ENCODE measurements at regions not wholly inside any gene's neighbourhood (a gene's known extent, or its start where the extent isn't known, plus 50 kb on each side); places are given as distances from the start of the nearest gene placed in this dataset.

DNA sequence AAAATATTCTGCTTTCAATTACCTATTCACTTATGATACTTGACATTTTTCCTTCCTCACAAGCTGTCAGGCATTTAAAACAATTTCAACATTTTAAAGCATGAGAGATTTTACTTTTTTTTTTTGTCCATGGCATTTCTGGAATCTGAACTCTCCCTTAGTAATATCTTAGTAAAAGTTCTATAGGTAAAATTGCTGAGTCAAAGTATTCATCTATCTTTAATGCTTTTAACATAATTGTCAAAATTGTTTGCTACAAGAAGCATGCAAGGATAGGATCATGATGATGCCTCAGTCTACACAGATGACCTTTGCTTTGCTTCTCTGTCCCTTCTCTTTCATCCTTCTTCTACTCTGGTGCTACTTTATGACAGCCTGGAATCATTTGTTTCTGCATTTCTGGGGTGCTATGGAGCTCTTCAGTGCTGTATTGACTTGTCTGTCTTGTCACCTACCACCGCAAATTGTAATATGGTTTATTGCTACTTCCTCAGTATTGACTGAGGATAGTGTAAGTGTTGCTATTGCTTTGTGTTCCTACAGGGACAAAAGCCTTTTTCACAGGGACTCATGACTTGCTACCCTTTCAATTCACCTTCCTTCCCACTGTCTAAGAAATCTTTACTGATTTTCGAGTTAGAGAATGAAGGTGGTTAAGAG, 589.8 kb upstream of the ATP2B1 start:
- CTCF ChIA-PET = no interaction called here
- Histone ChIP-seq H2AFZ (ENCODE audit: low read depth, low read length) (no peak overlapping the region), H3K36me3 (ENCODE audit: control insufficient read depth in 2 of 2, extremely low read depth in 1 of 2, insufficient read depth in 2 of 2, low read length in 2 of 2) (no peaks in the 10 kb centered on the region), H3K27me3 (ENCODE audit: control insufficient read depth in 2 of 2, insufficient read depth in 2 of 2, low read length in 2 of 2) (no peaks in the 10 kb centered on the region), H3K4me2 (ENCODE audit: insufficient read depth, low read length) (no peak overlapping the region), H3K9me1 (replicated peaks; ENCODE audit: control insufficient read depth, extremely low read depth, insufficient read depth, low read length) (no peaks in the 10 kb centered on the region), H3K4me1 (ENCODE audit: control insufficient read depth, extremely low read depth, insufficient read depth, low read length) (no peaks in the 10 kb centered on the region), H3K4me3 (replicated peaks in 1 of 3; ENCODE audit: insufficient read depth in 1 of 3, low read depth in 1 of 3, low read length in 3 of 3) (no peak overlapping the region), H4K20me1 (replicated peaks; ENCODE audit: control insufficient read depth, extremely low read depth, insufficient read depth, low read length) (no peaks in the 10 kb centered on the region), H3K79me2 (ENCODE audit: control insufficient read depth, insufficient read depth, low read length) (no peaks in the 10 kb centered on the region), H3K27ac (ENCODE audit: insufficient read depth, low read depth, low read length) (no peak overlapping the region), H3K9ac (replicated peaks; ENCODE audit: extremely low read depth, insufficient read depth, low read length) (no peak overlapping the region), H3K9me3 (replicated peaks; ENCODE audit: control insufficient read depth, insufficient read depth, low read length) (no peaks in the 10 kb centered on the region)
- POLR2A ChIA-PET = no interaction called here
- dilution Hi-C loops (cut with MboI; ENCODE audit: extremely low pct_ligation_motif_present, low sequenced_read_pairs) (no loop called here), intact Hi-C loops (cut with micrococcal nuclease) (no loop called here)
- FAIRE-seq = no peak
- TF ChIP-seq EZH2 (IDR thresholded peaks at IDR 0.05; ENCODE audit: borderline replicate concordance, low read depth, low read length, severe bottlenecking) (no peak), POLR2A (IDR thresholded peaks at IDR 0.05; ENCODE audit: low read depth, low read length) (no peak), CTCF (IDR thresholded peaks at IDR 0.05; ENCODE audit: extremely low read depth in 1 of 2, insufficient read depth in 1 of 2, low read depth in 1 of 2, low read length in 2 of 2) (no peak), MYC (IDR thresholded peaks at IDR 0.05; ENCODE audit: low read depth, low read length) (no peak), POLR2AphosphoS5 (IDR thresholded peaks at IDR 0.05; ENCODE audit: insufficient read depth, low read depth, low read length) (no peak), FOS (IDR thresholded peaks at IDR 0.05; ENCODE audit: borderline replicate concordance, insufficient read depth, low read length) (no peak), MAX (IDR thresholded peaks at IDR 0.05; ENCODE audit: insufficient read depth, insufficient read length) (no peak), GATA2 (IDR thresholded peaks at IDR 0.05; ENCODE audit: insufficient read depth, insufficient read length, low read depth, low read length) (no peak), JUN (IDR thresholded peaks at IDR 0.05; ENCODE audit: borderline replicate concordance, insufficient read depth, insufficient read length, low read depth) (no peak)
- no TSS peak for BruUV-seq (replicated peaks)
- DNase-seq (ENCODE audit: low read depth, low spot score) = no peak
